SKM-1 (cell line): ENCODE measurements at regions not wholly inside any gene's neighbourhood (a gene's known extent, or its start where the extent isn't known, plus 50 kb on each side); places are given as distances from the start of the nearest gene placed in this dataset.

Experiments used
- DNase-seq: peaks from one replicate; lab custom pipeline; 2025; ENCODE audit not compliant: unreplicated experiment; lab: John Stamatoyannopoulos, UW

DNA sequence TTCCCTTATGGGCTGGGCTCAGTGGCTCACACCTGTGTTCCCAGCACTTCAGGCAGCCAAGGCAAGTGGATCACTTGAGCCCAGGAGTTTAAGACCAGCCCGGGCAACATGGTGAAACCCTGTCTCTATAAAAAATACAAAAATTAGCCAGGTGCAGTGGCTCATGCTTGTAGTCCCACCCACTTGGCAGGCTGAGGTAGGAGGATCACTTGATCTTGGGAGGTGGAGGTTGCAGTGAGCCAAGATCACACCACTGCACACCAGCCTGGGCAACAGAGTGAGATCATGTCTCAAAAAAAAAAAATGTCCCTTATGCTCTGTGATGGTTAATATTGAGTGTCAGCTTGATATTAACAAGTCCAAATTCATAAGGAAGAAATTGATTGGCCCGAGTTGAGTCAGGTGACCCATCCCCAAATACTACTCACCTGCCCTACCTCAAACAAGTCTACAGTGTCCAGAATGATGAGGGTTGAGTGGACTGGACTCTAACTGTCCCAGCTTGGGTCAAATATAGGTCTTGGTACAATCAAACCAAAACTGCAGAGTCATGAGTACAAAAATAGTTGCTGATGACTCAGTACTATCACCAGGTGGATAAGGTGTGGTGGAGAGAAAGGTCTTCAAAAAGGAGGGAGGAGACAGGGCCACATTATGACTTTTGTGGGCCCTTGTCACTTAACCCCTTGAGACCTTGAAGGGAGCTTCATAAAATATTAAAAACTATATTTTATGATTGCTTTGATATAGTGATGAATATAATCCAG, 161.0 kb downstream of the ZNF326 start:
- DNase-seq, result no peak

DNA sequence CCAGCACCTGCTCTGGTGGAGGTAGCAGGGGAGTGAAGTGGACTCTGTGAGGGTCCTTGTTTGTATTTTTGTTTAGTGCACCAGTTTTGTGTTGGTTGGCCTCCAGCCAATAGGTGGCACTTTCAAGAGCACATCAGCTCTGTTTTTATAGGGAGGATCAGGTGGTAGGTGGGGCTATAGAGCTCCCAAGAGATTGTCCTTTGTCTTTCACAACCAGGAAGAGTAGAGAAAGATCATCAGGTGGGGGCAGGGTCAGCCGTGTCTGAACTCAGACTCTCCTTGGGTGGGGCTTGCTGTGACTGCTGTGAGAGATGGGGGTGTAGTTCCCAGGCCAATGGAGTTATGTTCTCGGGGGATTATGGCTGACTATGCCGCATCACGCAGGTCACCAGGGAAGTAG, 159.8 kb downstream of the ZNF326 start:
- no peak for DNase-seq

DNA sequence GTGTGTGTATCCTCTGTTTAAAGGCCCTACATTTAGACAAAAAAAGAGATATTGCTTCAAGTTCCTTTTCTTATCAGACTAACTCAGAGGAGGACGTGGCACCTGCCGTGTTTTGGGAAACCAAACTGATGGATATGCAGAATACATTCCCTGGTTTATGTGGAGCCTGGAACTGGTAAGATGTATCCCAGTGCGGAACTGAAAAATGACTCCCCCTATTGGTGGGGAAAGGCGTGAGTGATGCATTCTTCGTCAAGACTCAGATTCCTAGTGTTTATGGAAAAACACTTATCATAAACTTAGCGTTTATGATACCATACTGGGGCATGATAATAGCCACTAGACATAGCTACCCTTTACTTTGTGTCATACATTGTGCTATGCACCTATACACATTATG, 154.2 kb downstream of the ZNF326 start:
- no peak for DNase-seq

DNA sequence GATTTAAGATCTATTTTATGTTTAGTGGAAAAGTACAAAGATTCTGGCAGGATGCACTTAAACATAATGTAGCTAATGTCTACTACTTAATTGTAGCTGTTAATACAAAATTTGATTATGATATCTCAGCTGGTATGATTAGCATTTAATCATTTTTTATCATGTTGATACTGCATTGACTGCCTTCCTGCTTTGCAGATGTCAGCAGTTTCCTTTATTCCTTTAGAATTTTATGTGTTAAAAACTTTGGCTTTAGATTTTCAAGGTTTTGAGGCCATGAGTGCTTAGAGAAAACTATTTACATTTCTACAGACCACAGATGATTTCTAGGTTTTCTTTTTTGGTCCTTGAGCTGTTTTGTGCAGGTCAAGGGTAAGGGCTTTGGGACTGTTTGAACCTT, 152.2 kb downstream of the ZNF326 start:
- DNase-seq, result no peak

DNA sequence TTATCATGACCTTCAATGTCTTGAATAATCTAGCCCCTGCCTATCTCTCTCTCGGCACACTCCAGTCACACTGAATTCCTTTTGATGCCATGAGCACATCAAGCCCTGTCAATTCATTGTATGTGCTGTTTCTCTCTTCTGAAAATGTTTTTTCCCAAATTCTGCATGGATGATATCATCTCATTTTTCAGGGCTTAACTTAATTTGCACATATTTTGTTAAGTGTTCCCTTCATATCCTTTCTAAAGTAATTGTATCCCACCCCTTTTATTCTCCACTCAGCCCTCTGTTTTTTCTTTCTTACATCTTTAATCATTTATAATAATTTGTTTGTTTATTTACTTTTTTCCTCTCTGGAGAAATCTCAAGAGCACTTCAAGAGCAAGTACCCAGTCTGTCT, 149.9 kb downstream of the ZNF326 start:
- DNase-seq, result no peak

DNA sequence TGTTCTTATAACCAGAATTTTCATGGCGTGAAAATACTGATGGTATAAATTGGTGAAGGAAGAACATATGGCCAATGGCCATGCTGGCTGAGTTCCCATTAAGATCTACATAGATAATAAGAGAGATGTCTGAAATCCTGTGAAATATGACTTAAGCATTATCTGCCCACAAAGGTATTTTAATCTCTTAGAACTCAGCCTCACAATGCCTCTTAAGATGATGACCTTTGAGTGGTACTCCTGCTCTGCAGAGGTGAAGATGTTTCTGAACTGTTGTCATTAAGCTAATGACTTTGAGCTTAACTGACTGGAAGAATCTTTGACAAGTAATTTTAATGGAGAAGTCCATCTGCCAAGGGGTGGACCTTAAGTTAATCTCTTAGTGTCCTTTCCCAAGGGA, 148.7 kb downstream of the ZNF326 start:
- DNase-seq, result no peak

DNA sequence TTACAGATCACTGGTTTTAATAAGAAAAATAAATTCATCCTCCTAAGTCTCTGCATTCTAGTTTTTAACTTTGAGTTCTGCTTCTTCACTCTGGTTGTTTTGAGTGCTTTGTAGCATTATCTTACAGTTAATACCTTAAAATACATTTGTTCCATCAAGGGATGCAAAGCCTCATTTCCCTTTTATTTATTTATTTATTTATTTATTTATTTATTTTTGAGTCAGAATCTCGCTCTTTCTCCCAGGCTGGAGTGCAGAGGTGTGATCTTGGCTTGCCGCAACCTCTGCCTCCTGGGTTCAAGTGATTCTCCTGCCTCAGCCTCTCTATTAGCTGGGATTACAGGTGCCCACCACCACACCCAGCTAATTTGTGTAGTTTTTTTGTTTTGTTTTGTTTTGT, 147.8 kb downstream of the ZNF326 start:
- DNase-seq, result no peak

DNA sequence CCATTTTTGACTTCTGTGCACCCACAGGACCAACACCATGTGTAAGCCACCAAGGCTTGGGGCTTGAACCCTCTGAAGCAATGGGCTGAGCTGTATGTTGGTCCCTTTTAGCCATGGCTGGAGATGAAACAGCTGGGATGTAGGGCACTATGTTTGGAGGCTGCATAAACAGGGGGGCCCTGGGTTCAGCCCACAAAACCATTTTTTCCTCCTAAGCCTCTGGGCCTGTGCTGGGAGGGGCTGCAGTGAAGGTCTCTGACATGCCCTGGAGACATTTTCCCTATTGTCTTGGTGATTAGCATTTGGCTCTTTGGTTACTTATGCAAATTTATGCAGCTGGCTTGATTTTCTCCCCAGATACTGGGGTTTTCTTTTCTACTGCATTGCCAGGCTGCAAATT, 144.9 kb downstream of the ZNF326 start:
- no peak for DNase-seq

DNA sequence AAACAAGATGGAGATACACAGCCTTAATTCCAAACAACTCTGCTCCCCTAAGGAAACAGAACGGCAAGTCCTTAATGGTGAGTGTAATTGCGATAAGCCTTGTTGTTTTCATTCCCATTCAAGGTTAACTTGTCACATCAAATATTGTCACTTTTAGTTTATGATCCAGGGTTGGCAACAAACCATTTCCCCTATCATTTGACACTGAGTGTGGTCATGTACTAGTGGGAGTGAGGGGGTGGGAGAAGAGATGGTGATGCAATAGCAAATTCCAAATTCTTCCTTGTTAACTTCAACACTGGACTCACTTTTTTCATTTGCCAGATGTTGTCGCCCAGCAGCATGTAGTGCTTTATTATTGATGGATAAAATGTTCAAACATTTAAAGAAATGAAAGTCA, 140.4 kb downstream of the ZNF326 start:
- DNase-seq, result no peak

DNA sequence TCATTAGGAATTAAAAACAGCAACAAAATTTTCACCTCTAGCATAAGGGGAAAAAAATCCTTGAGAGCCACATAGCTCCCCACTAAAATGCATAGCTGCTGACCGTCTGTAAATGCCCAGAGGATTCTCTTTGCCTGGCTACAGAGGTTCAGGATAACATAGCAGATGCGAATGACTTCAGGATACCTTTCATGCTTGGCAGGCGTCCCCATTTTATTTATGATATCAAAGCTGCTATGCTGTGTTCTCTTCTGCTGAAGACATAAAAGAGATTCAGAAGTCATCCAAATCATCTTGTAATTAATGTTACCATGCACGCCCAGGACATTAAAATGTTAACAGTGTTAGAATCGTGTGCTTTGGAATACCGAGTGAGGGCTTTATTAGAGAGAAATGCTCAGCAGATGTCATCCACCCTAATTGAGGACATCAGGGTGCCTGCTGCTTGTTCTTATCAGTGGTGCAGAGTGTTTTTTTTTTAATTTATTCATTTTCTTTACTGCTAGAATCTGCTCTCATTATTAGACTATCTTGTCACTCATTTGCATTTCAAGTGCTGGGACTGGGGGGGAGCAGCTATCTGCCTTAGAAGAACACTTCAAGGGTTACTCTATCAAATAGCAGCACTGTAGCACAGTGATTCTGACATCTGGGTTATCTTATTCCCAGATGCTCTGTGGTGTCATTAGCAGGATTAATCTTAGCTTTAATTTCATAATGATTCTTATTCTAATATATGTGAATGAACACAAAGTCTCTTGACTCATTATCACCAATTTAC, 139.5 kb downstream of the ZNF326 start:
- no peak for DNase-seq

DNA sequence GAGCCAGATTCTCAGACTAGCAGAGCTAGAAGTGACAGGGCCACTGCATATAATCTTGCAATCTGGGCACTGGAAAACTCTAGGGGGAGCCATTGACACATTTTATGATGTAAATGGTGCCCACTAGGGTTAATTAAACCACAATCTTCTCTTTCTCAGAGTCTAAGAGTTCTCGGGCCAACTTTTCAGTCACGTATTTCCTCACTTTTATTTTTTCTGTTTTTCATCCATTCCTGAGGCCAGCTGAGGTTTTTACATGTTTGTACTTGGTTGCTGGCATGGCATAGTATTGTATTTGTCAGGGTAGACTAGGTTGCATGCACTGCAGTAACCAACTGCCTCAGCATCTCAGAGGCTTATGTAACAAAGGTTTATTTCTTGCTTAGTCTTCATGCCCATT, 138.2 kb downstream of the ZNF326 start:
- peak; percentile 28 for DNase-seq

DNA sequence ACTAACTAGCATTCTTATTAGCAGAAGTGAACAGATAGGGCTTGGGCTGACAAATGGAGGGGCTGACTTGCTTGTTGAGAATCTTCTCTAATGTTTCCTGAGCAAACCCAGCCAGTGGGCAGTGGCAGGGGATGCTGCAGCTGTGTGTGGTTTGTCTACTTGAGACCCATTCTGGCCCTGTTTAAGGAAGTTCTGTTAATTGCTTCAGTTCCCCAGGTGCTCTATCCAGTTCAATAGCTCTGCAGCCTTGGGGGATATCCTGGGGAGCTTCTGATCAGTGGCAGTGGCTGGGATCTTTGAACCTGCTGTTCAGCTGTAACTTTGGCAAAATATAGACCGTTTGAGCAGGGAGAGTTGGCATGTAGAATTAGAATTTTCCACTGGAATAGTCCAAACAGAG, 137.4 kb downstream of the ZNF326 start:
- no peak for DNase-seq

DNA sequence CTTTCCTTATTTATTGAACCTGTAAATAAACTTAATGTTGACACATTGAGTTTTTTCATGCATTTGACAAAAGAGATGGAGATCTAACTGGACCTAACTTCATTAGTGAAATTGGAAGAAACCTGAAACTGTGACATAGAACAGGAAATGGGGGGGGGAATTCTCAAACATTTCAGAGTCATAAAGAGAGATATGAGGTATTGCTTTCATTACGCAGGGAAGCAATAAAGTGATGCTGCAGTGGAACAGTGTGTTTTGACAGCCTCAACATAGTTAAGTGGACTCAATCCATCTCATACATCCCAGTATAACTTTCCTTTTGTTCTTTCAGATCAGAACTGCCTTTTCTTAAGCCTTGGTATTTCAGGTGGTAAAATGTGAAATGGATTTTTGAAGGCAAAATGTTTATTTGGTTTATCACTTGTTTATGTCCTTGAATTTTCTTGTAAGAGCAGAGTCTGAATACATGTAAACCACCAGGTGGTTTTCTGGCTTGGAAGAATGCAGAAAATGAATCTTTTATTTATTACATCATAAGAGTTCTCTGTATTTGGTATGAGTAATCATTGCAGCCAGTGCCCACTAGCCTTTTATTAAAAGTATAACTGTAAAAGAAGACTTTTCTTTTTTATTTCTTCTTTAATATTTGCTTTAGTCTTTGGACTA, 132.5 kb downstream of the ZNF326 start:
- no peak for DNase-seq

DNA sequence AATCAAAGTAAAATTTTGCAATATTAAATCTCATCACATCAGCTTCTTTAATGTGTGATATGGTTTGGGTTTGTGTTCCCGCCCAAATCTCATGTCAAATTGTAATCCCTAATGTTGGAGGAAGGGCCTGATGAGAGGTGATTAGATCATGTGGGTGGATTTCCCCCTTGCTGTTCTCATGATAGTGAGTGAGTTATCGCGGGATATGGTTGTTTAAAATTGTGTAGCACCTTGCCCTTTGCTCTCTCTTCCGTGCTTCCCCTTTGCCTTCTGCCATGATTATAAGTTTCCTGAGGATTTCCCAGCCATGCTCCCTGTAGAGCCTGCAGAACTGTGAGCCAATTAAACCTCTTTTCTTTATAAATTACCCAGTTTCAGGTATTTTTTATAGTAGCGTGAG, 131.9 kb downstream of the ZNF326 start:
- no peak for DNase-seq

DNA sequence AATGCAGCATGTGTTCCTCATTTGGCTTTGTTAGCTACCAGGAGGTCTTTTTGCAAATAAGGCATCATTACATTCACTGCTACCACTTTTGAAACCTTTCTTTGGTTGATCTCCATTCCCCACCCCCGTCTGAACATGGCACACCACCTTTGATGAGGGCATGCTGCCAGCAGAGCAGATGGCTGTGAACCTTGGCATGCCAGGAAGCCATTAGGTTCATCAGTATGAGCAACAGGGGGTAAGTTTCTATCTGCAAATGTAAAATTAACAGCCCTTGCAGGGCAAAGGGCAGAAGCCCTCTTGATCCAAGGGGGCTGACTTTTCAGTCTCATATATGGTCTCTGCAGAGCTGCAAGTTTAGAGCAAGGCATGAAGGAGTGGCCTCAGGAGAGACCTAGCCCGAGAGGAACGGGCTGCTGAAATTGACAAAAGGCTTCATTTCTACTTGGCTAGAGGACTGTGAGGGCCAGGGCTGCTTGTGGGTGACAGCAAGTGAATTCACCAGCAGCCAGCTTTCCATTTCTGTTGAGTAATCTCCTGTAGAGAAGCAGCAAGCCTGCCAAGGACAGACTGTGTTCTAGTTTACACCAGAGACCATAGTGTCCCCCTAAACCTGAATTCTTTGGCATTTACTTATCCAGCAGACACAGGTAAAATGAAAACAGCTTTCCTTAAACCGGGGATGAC, 127.9 kb downstream of the ZNF326 start:
- no peak for DNase-seq

DNA sequence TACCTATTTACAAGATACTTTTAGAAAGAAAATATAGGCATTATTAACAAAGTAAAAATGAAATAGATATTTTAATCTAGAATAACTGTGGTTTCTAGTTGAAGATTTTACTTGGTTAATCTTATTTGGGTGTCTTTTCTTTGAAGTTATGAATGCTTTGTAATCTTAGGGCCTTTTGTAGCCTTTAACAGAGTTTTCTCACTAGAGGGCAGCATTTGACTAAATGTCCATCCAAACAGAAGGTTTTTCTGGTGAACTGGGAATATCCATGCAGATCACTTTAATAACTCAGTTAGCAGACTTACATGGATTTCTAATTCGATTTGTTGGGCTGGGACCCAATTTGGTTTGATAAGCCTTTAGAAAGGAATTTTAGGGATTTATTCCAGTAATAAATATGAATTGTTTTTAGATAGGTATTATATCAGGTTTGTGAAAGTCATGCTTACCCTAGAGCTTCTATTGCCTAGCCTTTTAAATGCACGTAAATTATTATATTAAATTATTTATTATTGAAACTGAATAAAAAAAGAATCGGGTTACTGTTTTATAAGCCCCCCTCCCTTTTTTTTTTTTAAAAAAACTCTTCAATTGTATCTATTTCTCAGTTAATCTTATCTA, 119.7 kb downstream of the ZNF326 start:
- DNase-seq, result peak; percentile 74

DNA sequence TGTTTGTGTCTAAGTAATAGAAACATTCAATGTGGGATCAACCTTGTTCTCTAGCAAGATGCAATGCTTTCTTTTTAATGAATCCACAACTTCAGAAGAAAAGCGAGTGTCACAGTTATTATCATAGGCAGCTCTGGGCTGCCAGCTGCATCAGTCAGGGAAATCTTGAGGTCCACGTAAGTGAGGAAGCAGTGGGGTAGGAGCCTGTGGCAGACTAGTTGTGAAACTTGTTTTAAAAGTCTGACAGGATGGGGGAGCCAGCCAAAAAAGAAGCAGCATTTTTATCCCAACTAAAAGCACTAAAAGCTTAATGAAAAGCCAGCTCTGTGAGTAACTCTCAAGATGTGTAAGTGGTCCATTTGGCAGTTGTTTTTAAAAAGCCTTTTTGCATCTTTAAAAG, 113.1 kb downstream of the ZNF326 start:
- DNase-seq, result no peak

DNA sequence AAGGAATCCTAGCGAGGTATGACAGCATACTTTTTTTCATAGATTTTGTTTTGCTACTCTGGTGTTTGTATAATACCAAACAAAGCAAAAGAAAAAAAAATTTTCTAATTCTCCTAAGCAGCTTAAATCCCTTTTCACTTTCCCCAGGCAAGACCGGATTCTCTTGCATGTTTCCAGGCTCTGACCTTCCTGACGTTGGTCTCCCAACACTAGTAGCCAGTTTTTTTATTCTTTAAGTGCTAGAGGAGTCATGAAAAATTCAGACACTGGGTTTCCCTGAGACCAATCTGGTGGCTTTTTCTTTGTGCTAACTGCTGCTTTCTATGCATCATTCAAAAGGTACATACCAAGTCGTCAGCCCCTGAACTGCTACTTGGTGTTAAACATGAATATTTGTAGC, 111.4 kb downstream of the ZNF326 start:
- DNase-seq, result no peak

DNA sequence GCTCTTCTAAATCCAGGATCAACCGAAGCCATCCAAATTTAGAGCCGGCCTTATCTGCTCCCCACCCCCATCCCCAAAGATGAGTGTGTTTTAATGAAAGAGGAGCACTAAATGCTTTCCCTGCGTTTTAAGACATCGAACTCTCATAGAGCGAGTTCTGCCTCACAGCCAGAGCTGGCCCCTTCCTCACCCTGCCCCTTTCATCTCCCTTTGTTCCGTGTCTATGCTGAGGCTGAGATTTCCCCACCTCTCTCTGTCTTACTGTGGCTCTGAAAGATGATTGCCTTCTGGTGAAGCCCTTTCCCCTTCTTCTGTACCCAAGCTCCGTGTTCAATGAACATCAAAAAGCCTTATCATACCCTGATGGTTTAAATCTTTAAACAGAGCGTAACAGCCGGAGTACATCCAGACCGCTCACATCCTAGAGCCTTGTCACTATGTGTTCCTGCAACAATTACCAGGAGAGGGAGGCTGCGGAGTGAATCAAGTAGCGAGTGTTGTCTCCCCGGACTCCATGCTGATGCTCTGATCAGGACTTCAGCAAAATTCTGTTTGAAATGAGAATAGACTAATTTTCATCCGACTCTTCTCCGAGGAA, 110.1 kb downstream of the ZNF326 start:
- DNase-seq, result no peak

DNA sequence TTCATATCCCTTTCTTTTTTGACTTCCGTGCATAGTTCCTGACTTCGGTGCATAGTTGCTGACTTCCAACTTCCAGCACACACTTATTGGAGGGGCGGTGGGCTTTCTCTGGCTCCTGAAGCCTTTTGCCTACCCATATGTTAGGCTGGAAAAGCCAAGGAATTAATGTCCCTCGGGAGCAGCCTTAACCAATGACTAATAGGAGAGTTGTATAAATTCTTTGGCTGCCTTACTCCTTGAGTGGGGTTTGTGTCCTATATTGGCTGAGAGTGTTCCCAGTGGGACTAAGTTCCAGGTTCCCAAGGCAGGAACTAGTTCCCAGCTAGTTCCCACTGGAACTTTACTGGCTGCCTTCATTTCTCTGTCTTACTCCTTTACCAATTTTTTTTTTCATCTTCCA, 105.7 kb downstream of the ZNF326 start:
- DNase-seq, result no peak

DNA sequence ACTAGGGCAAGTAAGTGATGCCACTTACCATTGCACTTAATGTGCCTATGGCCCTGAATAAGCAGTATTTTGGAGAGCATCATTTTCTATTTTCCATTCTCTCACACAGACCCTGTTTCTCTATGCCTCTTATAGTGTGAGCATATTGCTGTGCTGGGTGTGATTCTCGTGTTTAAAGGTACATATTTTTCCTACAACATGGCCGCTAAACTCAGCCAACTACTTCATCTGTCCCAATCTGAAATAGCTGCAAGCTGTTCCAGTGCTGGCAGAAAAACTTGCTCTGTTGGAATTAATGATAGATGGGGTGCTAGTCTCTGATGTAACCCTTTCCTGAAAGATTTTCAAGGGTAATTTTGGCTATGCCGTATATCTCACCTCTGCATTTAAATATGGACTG, 97.5 kb downstream of the ZNF326 start:
- no peak for DNase-seq
